ENCODE measurements at regions not wholly inside any gene's neighbourhood (a gene's known extent, or its start where the extent isn't known, plus 50 kb on each side); places are given as distances from the start of the nearest gene placed in this dataset.

DNA sequence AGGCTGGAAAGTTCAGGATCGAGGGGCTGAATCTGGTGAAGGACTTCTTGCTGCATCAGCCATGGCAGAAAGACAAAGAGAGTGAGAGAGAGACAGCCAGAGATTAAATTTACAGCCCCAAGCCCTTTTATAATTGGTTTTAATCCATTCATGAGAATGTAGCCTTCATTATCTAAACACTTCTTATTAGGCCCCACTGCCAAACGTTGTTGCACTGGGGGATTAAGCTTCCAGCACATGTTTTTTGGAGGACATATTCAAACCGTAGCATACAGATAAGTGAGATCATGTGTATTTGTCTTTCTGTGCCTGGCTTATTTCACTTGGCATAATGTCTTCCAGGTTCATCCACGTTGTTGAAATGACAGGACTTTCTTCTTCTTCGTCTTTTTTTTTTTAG lies 524.7 kb downstream of the SPRY1 start:
- TF ChIP-seq, protein P1, sequence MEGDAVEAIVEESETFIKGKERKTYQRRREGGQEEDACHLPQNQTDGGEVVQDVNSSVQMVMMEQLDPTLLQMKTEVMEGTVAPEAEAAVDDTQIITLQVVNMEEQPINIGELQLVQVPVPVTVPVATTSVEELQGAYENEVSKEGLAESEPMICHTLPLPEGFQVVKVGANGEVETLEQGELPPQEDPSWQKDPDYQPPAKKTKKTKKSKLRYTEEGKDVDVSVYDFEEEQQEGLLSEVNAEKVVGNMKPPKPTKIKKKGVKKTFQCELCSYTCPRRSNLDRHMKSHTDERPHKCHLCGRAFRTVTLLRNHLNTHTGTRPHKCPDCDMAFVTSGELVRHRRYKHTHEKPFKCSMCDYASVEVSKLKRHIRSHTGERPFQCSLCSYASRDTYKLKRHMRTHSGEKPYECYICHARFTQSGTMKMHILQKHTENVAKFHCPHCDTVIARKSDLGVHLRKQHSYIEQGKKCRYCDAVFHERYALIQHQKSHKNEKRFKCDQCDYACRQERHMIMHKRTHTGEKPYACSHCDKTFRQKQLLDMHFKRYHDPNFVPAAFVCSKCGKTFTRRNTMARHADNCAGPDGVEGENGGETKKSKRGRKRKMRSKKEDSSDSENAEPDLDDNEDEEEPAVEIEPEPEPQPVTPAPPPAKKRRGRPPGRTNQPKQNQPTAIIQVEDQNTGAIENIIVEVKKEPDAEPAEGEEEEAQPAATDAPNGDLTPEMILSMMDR (IDR thresholded peaks at IDR 0.05; ENCODE audit: insufficient read depth, low read depth, low read length), result no peak
- no peaks in the 10 kb centered on the region for H3K27me3 ChIP-seq (ENCODE audit: control insufficient read depth, insufficient read depth, low read length)
- DNase-seq (ENCODE audit: low read depth), result no peak
- H3K4me3 ChIP-seq (ENCODE audit: low read depth, low read length), result no peak overlapping the region
- CTCF ChIA-PET, result interaction anchor here (0.6 kb wide), 1 partner anchor 49 kb away, joined by 3 read pairs; no protein-coding TSS in a partner anchor
- H3K36me3 ChIP-seq (ENCODE audit: control insufficient read depth, insufficient read depth, low read length), result no peaks in the 10 kb centered on the region
- POLR2A ChIA-PET, result no interaction called here

DNA sequence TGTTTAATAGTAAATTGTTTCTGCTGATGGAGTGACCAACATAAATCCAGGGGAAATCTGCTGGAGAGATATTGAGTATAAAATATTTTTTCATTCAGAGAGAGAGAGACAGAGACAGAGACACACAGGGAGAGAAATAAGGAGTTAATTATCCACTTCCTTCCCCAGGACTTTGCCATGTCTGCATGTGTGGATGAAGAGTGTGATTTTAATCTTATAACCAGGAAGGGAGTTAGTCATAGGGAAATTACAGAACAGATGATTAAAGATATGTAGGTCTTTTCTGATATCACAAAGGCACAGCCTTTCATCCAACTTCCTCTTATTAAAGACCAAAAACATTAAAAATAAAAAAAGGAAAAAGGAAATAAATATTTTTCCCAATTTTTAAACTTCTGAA lies 526.3 kb downstream of the SPRY1 start:
- ChIA-PET POLR2A (no interaction called here), CTCF (no interaction called here)
- Histone ChIP-seq H3K36me3 (ENCODE audit: control insufficient read depth, insufficient read depth, low read length) (no peaks in the 10 kb centered on the region), H3K27me3 (ENCODE audit: control insufficient read depth, insufficient read depth, low read length) (no peaks in the 10 kb centered on the region), H3K4me3 (ENCODE audit: low read depth, low read length) (no peak overlapping the region)
- TF ChIP-seq, protein P1 (IDR thresholded peaks at IDR 0.05; ENCODE audit: insufficient read depth, low read depth, low read length), result no peak
- DNase-seq (ENCODE audit: low read depth), result no peak

DNA sequence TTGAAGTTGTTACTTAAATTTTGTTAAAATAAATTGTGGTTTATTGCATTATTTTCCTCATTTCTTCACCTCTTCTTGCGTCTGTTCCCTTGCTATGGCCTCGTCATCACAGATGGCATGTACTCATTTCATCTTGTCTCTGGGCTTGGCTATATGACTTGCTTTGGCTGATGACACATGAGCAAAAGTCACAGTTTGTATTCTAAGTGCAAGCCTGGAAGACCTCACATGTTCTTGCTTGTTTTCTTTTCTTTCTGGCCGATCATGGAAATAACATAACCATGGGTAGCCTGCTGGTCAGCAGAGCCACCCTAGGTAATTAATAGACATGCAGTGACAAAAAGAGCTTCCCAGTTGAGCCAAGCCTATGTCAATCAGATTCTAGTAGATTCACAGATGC lies 527.9 kb downstream of the SPRY1 start:
- Histone ChIP-seq H3K36me3 (ENCODE audit: control insufficient read depth, insufficient read depth, low read length) (no peaks in the 10 kb centered on the region), H3K27me3 (ENCODE audit: control insufficient read depth, insufficient read depth, low read length) (no peaks in the 10 kb centered on the region), H3K4me3 (ENCODE audit: low read depth, low read length) (no peak overlapping the region)
- TF ChIP-seq, protein P1 (IDR thresholded peaks at IDR 0.05; ENCODE audit: insufficient read depth, low read depth, low read length), result no peak
- ChIA-PET POLR2A (no interaction called here), CTCF (no interaction called here)
- DNase-seq (ENCODE audit: low read depth), result no peak

DNA sequence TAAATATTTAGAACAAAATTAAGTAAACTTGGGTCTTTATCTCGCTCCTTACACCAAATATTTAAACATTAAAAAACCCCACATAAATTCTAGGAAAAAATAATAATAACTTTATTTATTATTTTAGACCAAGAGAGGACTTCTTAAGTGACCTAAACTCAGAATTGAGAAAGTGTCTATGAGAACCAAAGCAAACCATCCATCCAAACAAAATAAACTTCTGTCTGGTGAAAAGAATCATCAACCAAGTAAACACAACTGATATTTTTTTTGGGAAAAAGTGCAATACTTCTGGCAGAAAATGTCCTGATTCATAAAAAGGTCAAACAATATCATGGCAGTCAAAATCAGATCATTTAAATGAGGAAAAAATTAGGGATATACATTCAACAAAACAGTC lies 533.0 kb downstream of the SPRY1 start:
- ChIA-PET CTCF (no interaction called here), POLR2A (no interaction called here)
- H3K36me3 ChIP-seq (ENCODE audit: control insufficient read depth, insufficient read depth, low read length), result no peaks in the 10 kb centered on the region
- H3K4me3 ChIP-seq (ENCODE audit: low read depth, low read length), result no peak overlapping the region
- TF ChIP-seq, protein P1 (IDR thresholded peaks at IDR 0.05; ENCODE audit: insufficient read depth, low read depth, low read length), result no peak
- no peaks in the 10 kb centered on the region for H3K27me3 ChIP-seq (ENCODE audit: control insufficient read depth, insufficient read depth, low read length)
- DNase-seq (ENCODE audit: low read depth), result no peak

DNA sequence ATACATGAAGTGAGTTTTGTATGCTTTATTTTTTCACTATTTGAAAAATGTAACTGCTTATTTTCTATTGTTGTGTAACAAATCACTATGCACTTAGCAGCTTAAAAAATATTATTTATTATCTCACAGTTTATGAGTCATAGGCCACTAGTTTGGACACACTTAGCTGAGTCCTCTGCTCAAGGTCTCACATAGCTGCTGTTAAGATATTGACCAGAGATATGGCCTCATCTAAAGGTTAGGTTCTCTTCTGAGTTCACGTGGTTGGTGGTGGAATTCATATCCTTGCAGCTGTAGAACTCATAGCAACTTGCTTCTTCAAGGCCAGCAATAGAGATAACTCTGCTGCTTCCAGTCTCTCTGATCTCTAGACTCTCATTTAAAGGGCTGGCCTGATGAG lies 534.4 kb downstream of the SPRY1 start:
- H3K36me3 ChIP-seq (ENCODE audit: control insufficient read depth, insufficient read depth, low read length), result no peaks in the 10 kb centered on the region
- TF ChIP-seq, protein P1 (IDR thresholded peaks at IDR 0.05; ENCODE audit: insufficient read depth, low read depth, low read length), result no peak
- no peak overlapping the region for H3K4me3 ChIP-seq (ENCODE audit: low read depth, low read length)
- POLR2A ChIA-PET, result no interaction called here
- H3K27me3 ChIP-seq (ENCODE audit: control insufficient read depth, insufficient read depth, low read length), result no peaks in the 10 kb centered on the region
- CTCF ChIA-PET, result interaction anchor here (0.7 kb wide), 1 partner anchor 91 kb away, joined by 3 read pairs; no protein-coding TSS in a partner anchor
- no peak for DNase-seq (ENCODE audit: low read depth)
